Stimulated activated CD4-positive, alpha-beta T cell treated with anti-CD3 and anti-CD28 coated beads, TNF-alpha, amount 100 ng/mL, for 48 hours (primary cell): ENCODE measurements at regions not wholly inside any gene's neighbourhood (a gene's known extent, or its start where the extent isn't known, plus 50 kb on each side); places are given as distances from the start of the nearest gene placed in this dataset.

Experiments used
- DNase-seq, 3 donors: peaks; one replicate each; pipeline ENCODE4 v3.0.0-alpha.2; 2020; ENCODE audit warnings: low read depth in 3 of 3

DNA sequence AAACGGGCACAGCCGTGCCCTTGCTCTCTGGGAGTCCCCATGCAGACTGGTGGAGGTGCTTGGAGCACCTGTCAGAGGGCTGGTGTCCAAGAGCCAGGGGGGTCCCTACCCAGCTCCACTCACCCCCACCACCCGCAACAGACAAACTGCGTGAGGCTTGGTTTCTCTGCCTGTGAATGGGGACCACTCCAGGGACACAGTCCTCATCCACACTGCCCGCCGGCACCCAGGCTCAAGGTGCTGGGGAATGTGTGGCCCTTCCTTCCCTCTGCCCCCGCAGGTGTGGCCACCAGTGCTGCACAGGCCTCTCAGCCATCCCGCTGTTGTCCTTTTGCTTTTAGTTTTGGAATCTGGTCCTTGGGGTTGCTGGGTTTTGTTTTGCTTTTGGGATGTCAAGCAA lies 136.5 kb upstream of the ZNF236 start:
- no peak for DNase-seq

DNA sequence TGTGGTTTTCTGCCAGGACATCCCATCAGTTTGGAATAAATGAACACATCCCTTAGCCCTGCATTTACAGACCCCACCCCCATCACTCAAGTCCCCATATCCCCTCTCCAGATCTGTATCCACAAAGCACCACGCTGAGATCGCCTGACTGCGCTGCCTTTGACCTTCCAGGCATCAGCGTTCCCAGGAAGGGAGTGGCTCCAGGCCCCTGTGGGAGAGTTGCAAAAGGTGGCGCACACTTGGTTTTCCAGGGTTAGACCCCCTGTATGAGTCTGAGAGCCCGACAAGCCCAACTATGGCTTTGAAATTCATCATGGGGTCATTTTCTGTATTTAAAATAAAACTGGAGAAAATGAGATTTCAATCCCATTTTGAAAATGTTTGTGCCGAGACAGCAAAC lies 137.0 kb upstream of the ZNF236 start:
- DNase-seq: no peak

DNA sequence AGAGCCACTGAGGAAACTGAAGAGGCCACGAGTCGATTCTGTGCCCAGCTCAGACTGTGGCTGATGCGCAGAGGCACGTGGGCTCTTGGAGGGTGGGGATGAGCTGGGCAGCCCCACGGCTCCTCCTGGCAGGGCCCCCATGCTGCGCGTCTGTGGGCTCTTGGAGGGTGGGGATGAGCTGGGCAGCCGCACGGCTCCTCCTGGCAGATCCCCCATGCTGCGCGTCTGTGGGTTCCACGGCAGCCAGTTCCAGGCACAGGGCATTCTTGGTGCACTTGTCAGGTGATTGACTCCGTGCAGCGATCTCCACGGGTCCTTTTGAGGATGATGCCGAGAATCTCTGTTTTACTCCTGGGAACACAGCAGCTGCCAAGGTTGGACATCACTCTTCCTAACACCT lies 138.1 kb upstream of the ZNF236 start:
- no peak for DNase-seq

DNA sequence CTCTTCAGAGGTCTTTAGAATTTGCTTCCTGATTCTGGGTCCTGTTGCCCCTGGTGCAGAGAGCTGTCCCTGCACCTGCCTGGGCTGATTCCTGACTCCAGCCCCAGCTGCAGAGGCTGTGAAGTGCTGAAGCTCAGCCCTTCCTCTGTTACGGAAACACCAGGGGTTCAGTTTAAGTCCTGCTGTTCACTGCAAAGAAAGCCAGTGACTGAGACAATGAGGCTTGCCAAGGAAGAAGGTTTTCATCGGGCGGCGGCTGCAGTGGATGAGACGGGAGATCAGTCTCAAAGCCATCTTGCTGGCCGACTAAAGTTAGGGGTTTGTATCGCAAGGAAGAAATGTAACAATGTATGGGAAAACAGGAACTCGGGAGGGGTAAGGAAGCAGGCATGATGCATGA lies 142.4 kb upstream of the ZNF236 start:
- no peak for DNase-seq

GRCh38 chr18:76679259-76679658 lies 143.1 kb upstream of the ZNF236 start:
- DNase-seq: no peak

GRCh38 chr18:76678248-76678647 lies 144.1 kb upstream of the ZNF236 start:
- no peak for DNase-seq

- no peak for DNase-seq
These were observed 147.8 kb upstream of the ZNF236 start for GRCh38 chr18:76674596-76674995.

DNA sequence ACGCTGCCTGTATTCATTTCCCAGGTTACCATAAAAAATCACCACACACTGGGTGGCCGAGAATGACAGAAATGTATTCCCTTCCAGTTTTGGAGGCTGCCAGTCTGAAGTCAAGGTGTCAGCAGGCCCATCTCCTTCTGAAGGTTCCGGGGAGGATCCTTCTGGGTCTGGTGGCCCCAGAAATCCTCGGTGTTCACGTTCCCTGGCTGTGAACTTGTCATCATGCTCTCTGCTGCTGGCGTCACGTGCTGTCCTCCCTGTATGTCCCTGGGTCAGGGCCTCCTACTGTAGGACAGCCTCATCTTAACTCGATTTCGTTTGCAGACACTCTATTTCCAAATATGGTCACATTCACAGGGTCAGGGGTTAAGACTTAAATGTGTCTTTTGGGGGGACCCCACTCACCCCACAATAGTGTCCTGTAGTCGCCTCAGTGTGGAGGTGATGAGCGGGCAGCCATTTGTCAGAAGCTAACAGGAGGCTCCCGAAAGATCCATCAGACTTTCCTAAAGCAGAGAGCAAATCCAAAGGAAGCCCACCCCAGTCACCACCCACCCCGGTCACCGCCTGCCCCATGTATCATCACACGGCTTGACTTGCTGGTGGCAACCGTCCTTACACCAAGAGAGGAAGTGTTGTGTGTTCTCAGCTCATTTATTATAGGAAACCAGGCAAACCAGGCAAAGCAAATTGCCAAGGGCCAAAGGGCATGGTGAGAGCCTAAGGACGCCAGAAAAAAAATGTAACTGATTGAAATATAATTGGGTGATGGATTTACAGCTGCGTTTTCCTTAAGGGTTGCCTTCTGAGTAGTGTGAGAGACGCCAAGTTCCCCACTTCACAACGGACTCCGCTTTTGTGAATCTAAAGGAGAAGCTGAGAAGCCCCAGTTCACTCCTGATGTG lies 148.8 kb upstream of the ZNF236 start:
- no peak for DNase-seq

DNA sequence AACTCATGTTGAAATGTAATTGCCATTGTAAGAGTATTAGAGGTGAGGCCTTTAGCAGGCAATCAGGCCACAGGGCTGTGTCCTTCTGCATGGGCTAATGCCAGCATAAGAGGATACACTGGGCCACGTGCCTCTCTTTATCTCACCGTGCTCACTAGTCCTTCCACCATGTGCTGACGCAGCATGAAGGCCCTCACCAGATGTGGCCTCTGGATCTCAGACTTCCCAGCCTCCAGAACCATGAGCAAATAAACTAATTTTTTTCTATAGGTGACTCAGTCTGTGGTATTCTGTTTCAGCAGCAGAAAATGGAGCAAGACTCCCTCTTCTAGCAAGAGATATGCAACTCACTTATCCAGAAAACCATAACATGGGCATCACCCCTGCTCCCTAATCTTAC lies 149.7 kb upstream of the ZNF236 start:
- DNase-seq: no peak

- DNase-seq: no peak
These were observed 151.6 kb upstream of the ZNF236 start for GRCh38 chr18:76670564-76671288.

- DNase-seq: no peak
These were observed 153.8 kb upstream of the ZNF236 start for GRCh38 chr18:76668546-76668945.

DNA sequence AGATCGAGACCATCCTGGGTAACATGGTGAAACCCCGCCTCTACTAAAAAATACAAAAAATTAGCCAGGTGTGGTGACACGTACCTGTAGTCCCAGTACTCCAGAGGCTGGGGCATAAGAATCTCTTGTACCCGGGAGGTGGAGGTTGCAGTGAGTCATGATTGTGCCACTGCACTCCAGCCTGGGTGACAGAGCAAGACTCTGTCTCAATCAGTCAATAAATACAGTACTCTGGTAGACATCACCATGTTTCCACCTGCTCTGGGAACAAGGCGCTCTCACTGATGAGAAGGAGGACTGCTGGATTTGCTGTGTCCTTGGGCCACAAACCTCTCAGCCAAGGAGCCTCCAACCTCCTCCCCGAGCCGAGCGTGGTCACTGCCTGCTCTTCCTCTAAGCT lies 154.2 kb upstream of the ZNF236 start:
- DNase-seq: no peak

DNA sequence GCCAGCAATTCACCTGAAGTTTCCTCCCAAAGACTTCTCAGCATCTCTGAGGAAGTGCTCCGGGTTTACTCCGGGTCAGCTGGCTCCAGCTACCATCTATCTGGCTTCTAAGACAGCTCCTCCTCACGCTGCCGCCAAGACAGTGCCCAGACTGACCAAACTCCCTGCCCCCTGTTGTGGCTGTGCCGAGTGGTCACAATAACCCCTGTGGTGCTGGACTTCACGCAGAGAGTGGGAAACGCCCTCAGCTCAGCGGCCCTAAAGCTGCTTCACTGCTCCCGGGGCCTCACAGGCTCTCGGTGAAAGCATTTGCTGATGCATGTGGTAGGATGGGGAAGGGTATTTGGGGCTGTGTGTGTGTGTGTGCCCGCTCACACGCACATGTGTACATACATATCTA lies 154.8 kb upstream of the ZNF236 start:
- no peak for DNase-seq

- no peak for DNase-seq
These were observed 159.7 kb upstream of the ZNF236 start for GRCh38 chr18:76662626-76663025.

GRCh38 chr18:76660571-76661192 lies 161.7 kb upstream of the ZNF236 start:
- no peak for DNase-seq

DNA sequence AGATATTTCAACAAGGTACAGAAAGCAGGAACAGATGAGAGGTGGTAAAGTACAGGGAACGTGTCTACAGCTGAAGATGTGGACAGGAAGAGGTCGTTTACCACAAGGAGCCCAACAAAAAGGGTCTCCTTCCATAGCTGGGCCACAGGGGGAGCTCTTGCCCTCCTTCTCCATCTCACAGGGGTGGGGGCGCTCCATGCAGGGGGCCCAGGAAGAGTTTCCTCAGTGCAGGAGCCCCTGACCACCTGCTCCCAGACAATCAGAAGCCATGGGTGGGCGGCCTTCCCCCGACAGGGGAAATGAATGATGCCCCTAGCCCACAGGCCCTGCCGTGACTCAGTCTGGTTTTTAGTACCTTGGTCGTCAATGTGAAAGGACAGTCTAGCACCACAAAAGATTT lies 163.6 kb upstream of the ZNF516 start:
- peak in 1 of 3 donors; percentile 13 for DNase-seq

DNA sequence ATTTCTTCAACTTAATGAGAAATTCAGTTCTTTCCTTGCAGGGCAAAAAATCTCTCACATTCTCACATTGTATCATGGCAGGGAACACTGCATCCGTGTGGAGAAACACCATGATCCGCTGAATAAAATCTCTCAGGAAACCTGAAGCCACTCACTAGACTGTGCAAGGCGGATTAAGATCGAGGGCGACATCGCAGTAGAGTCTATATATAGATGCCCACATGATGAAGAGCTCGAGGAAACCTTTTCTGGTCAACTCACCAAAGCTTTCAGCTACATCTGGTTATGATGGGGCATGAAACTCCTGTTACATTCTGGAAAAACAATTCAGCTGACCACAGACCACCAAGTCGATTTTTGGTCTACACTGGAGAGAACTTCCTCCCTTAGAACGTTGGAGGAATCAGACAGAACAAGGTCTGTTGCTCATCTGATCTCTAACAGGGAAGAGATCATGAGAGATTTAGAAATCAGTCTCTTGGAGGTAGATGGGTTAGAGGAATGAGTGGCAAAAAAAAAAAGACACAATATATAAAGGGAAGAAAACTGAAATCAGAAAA lies 162.9 kb upstream of the ZNF516 start:
- DNase-seq: no peak

DNA sequence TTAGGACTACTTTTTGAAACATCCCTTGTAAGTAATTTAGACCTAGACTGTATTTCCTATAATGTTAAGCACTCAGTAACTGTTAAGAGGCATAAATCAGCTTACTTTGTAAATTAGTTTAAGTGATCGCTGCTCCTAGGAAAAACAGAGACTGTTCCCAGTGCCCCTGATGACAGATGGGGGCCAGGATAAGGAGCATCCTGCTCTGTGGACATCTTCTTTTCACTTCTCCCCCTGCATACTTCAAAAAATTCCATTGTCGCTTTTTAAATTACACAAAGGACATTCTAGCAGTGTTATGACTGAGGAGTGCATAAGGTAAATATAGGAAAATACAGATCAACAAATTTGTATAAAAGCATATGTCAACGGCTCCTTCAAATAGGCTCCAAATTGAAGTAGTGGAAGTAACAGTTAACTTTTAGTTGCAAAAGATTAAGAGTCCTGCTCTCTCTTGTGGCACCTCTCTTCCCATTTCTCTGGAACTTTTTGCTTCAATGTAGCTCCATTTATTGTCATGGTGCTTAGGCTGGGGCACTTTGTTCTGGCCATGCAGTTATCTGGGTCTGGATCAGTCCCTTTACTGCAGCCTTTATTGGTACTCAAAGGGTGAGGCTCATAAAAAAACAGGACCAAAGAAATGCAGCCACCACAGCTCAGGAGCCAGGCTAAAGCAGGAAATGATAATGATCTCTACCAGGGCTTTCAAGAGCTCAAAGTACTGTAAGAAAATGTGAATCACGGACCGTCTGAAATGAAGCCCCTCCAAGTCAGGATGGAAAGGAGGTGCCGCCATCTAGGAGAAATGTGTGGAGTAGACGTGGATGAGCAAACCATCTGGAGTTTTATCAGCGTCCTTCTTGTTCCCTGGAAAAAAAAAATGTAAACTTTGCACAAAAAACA lies 162.1 kb upstream of the ZNF516 start:
- DNase-seq: no peak

DNA sequence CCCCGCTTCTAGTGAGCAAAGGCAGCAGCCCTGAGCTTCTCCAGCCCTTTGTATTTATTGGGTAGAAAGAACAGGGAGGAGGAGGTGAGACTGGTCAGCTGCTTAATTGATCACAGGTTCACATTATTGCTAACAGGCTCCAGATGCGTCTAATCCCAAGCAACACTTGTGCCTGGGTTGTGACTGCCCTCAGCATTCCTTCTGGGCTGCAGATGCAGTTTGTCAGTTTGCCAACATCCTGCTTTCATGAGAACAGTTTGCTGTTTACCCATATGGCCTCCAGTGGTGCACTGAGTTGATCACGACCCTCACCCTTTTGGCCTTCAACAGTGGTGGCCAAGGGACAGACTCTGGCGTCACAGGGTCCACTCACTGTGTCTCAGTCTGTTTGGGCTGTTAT lies 159.5 kb upstream of the ZNF516 start:
- no peak for DNase-seq

GRCh38 chr18:76647322-76647721 lies 152.3 kb upstream of the ZNF516 start:
- no peak for DNase-seq

- DNase-seq: no peak
These were observed 149.5 kb upstream of the ZNF516 start for GRCh38 chr18:76644580-76644979.
